ENCODE measurements at regions not wholly inside any gene's neighbourhood (a gene's known extent, or its start where the extent isn't known, plus 50 kb on each side); places are given as distances from the start of the nearest gene placed in this dataset.

DNA sequence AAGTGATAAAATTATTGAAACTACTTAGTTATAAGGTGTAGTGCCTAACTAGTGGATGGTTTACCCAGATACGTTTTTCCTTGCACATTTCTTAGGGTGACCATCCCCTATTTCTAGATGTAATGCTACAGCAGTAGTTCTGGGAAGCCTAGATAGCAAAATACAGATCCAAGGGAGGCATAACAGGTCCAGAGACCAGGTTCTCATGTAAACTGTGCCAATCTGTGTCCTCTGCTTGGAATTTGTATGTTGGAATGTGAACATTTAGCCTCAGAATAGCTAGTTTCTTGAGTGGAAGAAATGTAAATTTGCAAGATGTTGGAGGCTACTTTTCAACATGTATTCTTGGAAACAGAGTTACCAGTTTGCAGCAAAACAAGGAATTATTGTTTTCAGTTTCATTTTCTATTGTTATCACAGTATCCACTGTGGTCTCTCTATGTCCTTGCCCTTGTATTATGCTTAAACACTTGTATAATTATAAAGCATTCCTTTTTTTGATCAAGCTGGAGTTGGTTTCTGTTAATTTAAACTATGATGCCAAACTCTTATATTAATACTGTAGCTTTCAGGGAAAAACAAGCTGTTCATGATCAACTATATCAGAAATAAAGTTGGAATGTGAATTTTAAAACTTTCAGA lies 102.0 kb upstream of the BRINP3 start:
- in situ Hi-C loops (cut with MboI; ENCODE audit: low pct_unique_long_range_greater_than_20kb, low sequenced_read_pairs, unreplicated experiment): no loop called here
- no peak for DNase-seq (ENCODE audit: low spot score)
- TF ChIP-seq, protein P1, sequence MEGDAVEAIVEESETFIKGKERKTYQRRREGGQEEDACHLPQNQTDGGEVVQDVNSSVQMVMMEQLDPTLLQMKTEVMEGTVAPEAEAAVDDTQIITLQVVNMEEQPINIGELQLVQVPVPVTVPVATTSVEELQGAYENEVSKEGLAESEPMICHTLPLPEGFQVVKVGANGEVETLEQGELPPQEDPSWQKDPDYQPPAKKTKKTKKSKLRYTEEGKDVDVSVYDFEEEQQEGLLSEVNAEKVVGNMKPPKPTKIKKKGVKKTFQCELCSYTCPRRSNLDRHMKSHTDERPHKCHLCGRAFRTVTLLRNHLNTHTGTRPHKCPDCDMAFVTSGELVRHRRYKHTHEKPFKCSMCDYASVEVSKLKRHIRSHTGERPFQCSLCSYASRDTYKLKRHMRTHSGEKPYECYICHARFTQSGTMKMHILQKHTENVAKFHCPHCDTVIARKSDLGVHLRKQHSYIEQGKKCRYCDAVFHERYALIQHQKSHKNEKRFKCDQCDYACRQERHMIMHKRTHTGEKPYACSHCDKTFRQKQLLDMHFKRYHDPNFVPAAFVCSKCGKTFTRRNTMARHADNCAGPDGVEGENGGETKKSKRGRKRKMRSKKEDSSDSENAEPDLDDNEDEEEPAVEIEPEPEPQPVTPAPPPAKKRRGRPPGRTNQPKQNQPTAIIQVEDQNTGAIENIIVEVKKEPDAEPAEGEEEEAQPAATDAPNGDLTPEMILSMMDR (IDR thresholded peaks at IDR 0.05; ENCODE audit: extremely low read depth, insufficient read depth, missing control alignments): no peak

GRCh38 chr1:190583862-190584261 lies 106.2 kb upstream of the BRINP3 start:
- DNase-seq (ENCODE audit: low spot score): no peak
- TF ChIP-seq, protein P1 (IDR thresholded peaks at IDR 0.05; ENCODE audit: extremely low read depth, insufficient read depth, missing control alignments): no peak
- in situ Hi-C loops (cut with MboI; ENCODE audit: low pct_unique_long_range_greater_than_20kb, low sequenced_read_pairs, unreplicated experiment): no loop called here

GRCh38 chr1:190588424-190588823 lies 110.8 kb upstream of the BRINP3 start:
- in situ Hi-C loops (cut with MboI; ENCODE audit: low pct_unique_long_range_greater_than_20kb, low sequenced_read_pairs, unreplicated experiment): no loop called here
- TF ChIP-seq, protein P1 (IDR thresholded peaks at IDR 0.05; ENCODE audit: extremely low read depth, insufficient read depth, missing control alignments): no peak
- no peak for DNase-seq (ENCODE audit: low spot score)

DNA sequence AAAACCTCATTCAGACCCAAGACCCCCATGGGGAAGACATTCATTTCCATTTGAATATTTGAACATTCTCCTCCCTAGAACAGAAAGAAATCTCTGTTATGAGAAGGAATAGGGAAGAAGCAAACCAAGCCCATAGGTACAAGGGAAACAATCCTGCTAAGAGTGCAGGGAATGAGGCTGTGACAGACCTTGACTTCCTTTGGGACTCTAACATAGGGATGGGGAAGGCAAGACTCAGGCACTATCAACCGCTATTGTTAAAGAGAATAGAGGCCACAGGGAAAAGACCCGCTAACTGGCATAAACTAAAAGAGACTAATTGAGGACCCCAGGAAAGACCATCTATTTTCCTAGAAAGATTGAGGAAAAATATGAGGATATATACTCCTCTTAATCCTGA lies 117.8 kb upstream of the BRINP3 start:
- DNase-seq (ENCODE audit: low spot score): no peak
- TF ChIP-seq, protein P1 (IDR thresholded peaks at IDR 0.05; ENCODE audit: extremely low read depth, insufficient read depth, missing control alignments): no peak
- in situ Hi-C loops (cut with MboI; ENCODE audit: low pct_unique_long_range_greater_than_20kb, low sequenced_read_pairs, unreplicated experiment): no loop called here

DNA sequence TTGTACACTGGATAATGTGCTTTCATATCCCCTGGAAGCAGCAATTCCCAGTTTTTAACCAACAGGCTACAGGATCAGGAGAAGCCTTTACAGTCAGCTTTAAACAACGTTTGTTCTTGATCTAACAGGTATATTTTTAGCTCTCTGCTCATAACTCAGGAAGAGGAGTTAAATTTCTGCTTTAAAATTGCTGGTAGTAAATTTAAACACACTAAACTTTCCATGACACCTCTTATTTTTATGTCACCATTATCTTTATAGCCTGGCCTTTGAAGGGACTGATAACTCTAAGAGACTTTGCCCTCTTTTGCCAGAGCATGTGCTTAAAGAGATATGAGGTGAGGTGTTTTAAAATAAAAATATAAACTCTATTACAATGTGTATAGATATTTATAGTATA lies 119.6 kb upstream of the BRINP3 start:
- in situ Hi-C loops (cut with MboI; ENCODE audit: low pct_unique_long_range_greater_than_20kb, low sequenced_read_pairs, unreplicated experiment): no loop called here
- no peak for DNase-seq (ENCODE audit: low spot score)
- TF ChIP-seq, protein P1 (IDR thresholded peaks at IDR 0.05; ENCODE audit: extremely low read depth, insufficient read depth, missing control alignments): no peak

GRCh38 chr1:190599670-190600069 lies 122.0 kb upstream of the BRINP3 start:
- in situ Hi-C loops (cut with MboI; ENCODE audit: low pct_unique_long_range_greater_than_20kb, low sequenced_read_pairs, unreplicated experiment): no loop called here
- TF ChIP-seq, protein P1 (IDR thresholded peaks at IDR 0.05; ENCODE audit: extremely low read depth, insufficient read depth, missing control alignments): no peak

More at GRCh38 chr1:190599670-190600069, 122.0 kb upstream of the BRINP3 start:
- DNase-seq (ENCODE audit: low spot score): no peak

Measured in GM13977 (cell line).